ENCODE measurements at regions not wholly inside any gene's neighbourhood (a gene's known extent, or its start where the extent isn't known, plus 50 kb on each side); places are given as distances from the start of the nearest gene placed in this dataset.
"Not testable (repeated sequence)": the region's sequence is repeated elsewhere in the genome, so short reads cannot be mapped to it uniquely, and the experiment has no call there.

- not testable (repeated sequence) for TF ChIP-seq YY1 (IDR thresholded peaks at IDR 0.05; ENCODE audit: insufficient read depth, insufficient read length); ZNF274 (IDR thresholded peaks at IDR 0.05; ENCODE audit: low read depth, low read length)
These were observed 1295.1 kb downstream of the RPIA start for GRCh38 chr2:89986532-89986931.

All from NT2/D1 (cell line).